H1 (cell line): ENCODE measurements at regions not wholly inside any gene's neighbourhood (a gene's known extent, or its start where the extent isn't known, plus 50 kb on each side); places are given as distances from the start of the nearest gene placed in this dataset.

Experiments used
- GABPA ChIP-seq: IDR thresholded peaks from 2 replicates; pipeline ENCODE4 v1.6.1; 2011; ENCODE audit warnings: mild to moderate bottlenecking, low read length, moderate library complexity, borderline replicate concordance; ENCODE audit not compliant: insufficient read depth
- SUZ12 ChIP-seq: fragments of 200-600 bp; sonication (generic); IDR thresholded peaks from 2 replicates; pipeline ENCODE4 v1.6.1; 2012; ENCODE audit warnings: mild to moderate bottlenecking, inconsistent platforms, low read length, moderate library complexity, mixed read lengths
- ZNF274 ChIP-seq: IDR thresholded peaks from 2 replicates; pipeline ENCODE4 v1.7.0; 2012; ENCODE audit warnings: low read length, borderline replicate concordance; ENCODE audit errors: extremely low read depth

DNA sequence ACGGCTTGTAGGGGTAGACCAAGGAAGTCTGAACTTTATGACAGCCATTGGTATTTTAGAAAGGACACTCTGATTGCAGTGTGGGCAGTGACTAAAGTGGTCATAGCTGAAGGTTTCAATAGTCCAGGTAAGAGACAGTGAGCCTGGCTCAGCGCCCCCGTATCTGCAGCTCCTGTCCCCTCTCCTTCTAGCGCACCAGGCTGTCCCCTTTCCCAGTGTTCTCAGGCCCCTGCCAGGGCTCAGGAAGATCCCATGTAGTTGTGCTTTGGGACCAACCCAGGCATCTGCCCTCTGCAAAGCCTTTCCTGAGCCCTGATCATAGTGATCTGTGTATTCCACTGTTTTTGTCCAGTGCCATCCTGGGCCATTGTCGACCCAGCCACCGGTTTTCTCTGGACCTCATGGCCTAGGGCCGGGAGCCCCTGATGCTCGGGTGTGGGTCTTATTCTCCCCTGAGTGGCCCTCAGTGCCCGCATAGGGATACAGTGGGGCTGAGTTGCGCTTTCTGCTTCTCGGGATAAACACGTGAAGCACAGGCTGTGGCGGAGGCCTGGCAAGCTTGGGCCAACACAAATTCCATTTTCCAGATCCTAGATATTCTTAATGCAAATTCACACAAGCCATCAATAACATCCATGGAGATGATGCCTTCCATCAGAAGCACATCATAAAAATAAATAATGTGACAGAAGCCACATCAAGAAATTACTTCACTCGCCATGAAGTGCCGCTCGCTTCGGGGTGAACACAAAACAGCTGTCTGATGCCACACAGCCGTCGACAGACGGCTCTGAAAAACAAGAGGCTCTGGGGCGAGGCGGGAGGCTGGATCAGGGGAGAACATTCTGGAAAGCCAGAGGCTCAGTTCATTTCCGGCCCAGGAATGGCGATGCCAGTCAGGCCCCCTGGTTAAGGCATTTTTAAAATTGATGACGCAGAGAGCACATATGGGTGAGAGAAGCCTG is 805.0 kb downstream of the TBC1D22A start (continued):
- TF ChIP-seq GABPA (no peak), ZNF274 (no peak), SUZ12 (no peak)
- TF ChIP-seq, all 59 proteins: peak for 0
